WTC11 (cell line): ENCODE measurements at regions not wholly inside any gene's neighbourhood (a gene's known extent, or its start where the extent isn't known, plus 50 kb on each side); places are given as distances from the start of the nearest gene placed in this dataset.

ENCODE experiments used
- CTCF ChIP-seq: fragments of 200-600 bp; IDR thresholded peaks from 2 replicates; pipeline ENCODE4 v1.8.0; 2022; ENCODE audit warnings: antibody characterized with exemption
- TF ChIP-seq, protein P1 (sequence below): sonication (generic); formaldehyde crosslinking; IDR thresholded peaks from 2 replicates; pipeline ENCODE4 v1.8.1; 2023; ENCODE audit warnings: mild to moderate bottlenecking, missing genetic modification reagents, moderate library complexity

DNA sequence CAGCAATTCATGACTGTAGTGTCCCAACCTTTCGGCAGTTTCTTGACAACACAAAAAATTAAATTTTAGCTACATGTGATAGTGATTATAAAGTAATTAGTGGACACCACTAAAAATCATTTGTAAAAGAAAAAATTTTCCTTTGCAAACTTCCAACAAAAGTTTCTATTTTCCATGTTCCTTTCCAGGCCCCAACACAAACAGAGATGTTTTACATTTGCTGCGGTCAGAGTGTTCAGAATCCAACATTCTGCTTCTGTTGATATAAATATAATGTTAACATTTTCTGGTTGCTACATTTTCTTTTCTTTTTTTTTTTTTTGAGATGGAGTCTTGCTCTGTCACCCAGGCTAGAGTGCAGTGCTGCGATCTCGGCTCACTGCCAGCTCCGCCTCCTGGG is 54.9 kb upstream of the WLS start:
- TF ChIP-seq CTCF: no peak
- TF ChIP-seq, protein P1, sequence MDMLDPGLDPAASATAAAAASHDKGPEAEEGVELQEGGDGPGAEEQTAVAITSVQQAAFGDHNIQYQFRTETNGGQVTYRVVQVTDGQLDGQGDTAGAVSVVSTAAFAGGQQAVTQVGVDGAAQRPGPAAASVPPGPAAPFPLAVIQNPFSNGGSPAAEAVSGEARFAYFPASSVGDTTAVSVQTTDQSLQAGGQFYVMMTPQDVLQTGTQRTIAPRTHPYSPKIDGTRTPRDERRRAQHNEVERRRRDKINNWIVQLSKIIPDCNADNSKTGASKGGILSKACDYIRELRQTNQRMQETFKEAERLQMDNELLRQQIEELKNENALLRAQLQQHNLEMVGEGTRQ (CRISPR knock-in tag): no peak
